ENCODE measurements at regions not wholly inside any gene's neighbourhood (a gene's known extent, or its start where the extent isn't known, plus 50 kb on each side); places are given as distances from the start of the nearest gene placed in this dataset.

GRCh38 chr1:201639826-201640225 is 100.9 kb downstream of the NAV1 start:
- no peaks in the 10 kb centered on the region for H3K9me2 ChIP-seq (ENCODE audit: insufficient read depth)
- no peaks in the 10 kb centered on the region for H3K79me2 ChIP-seq (ENCODE audit: insufficient read depth, low read length)
- H3K27me3 ChIP-seq (ENCODE audit: insufficient read depth, low read length), result peaks cover 6% of the 10 kb centered on the region; the same call in 1 of the 2 replicates
- POLR2A ChIA-PET, result no interaction called here
- RAD21 ChIA-PET (ENCODE audit: low non-redundant PET in 1 of 2, low total read pairs in 2 of 2, uncharacterized antibody in 2 of 2, unreplicated experiment in 2 of 2), result no interaction called here
- TF ChIP-seq ELF1 (IDR thresholded peaks at IDR 0.05; ENCODE audit: borderline replicate concordance, low read depth), result no peak
- no peak for TF ChIP-seq EZH2 (IDR thresholded peaks at IDR 0.05)
- TF ChIP-seq, protein P1, sequence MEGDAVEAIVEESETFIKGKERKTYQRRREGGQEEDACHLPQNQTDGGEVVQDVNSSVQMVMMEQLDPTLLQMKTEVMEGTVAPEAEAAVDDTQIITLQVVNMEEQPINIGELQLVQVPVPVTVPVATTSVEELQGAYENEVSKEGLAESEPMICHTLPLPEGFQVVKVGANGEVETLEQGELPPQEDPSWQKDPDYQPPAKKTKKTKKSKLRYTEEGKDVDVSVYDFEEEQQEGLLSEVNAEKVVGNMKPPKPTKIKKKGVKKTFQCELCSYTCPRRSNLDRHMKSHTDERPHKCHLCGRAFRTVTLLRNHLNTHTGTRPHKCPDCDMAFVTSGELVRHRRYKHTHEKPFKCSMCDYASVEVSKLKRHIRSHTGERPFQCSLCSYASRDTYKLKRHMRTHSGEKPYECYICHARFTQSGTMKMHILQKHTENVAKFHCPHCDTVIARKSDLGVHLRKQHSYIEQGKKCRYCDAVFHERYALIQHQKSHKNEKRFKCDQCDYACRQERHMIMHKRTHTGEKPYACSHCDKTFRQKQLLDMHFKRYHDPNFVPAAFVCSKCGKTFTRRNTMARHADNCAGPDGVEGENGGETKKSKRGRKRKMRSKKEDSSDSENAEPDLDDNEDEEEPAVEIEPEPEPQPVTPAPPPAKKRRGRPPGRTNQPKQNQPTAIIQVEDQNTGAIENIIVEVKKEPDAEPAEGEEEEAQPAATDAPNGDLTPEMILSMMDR (IDR thresholded peaks at IDR 0.05 in 2 of 3, conservative IDR thresholded peaks at IDR 0.05 in 1 of 3; ENCODE audit: borderline replicate concordance in 1 of 3, insufficient read depth in 1 of 3, low read depth in 2 of 3, low read length in 2 of 3), result no peak
- TF ChIP-seq POLR2A (IDR thresholded peaks at IDR 0.05; ENCODE audit: borderline replicate concordance, extremely low read depth, insufficient read depth, insufficient read length), result no peak
- TF ChIP-seq SP1 (IDR thresholded peaks at IDR 0.05; ENCODE audit: low read depth), result no peak
- no peak for TF ChIP-seq RAD21 (IDR thresholded peaks at IDR 0.05; ENCODE audit: low read depth)
- no peak for TF ChIP-seq SIN3A (IDR thresholded peaks at IDR 0.05; ENCODE audit: low read depth)
- TF ChIP-seq ZFX (IDR thresholded peaks at IDR 0.05), result no peak
- no peak for TF ChIP-seq EGR1 (IDR thresholded peaks at IDR 0.05; ENCODE audit: low read depth)
- no peak for TF ChIP-seq CBX3 (IDR thresholded peaks at IDR 0.05; ENCODE audit: low read depth)
- TF ChIP-seq EZH2phosphoT487 (IDR thresholded peaks at IDR 0.05; ENCODE audit: borderline replicate concordance), result no peak
- no peak for TF ChIP-seq ZNF274 (IDR thresholded peaks at IDR 0.05; ENCODE audit: low read depth, low read length)
- TF ChIP-seq JUND (IDR thresholded peaks at IDR 0.05), result no peak
- TF ChIP-seq REST (IDR thresholded peaks at IDR 0.05; ENCODE audit: low read depth), result no peak
- no peak for TF ChIP-seq POLR2AphosphoS5 (IDR thresholded peaks at IDR 0.05; ENCODE audit: low read depth, low read length)
- TF ChIP-seq SRF (IDR thresholded peaks at IDR 0.05; ENCODE audit: low read depth), result no peak
- TF ChIP-seq MAX (IDR thresholded peaks at IDR 0.05), result no peak
- H3K27ac ChIP-seq (ENCODE audit: low read depth, low read length), result no peak overlapping the region
- H3K4me3 ChIP-seq (replicated peaks in 1 of 2; ENCODE audit: low read depth in 1 of 2, low read length in 2 of 2), result no peak overlapping the region
- H3K36me3 ChIP-seq (ENCODE audit: control insufficient read depth in 1 of 2, insufficient read depth in 2 of 2, low read length in 2 of 2), result no peaks in the 10 kb centered on the region
- no peak overlapping the region for H3K9ac ChIP-seq (ENCODE audit: low read length)
- no peak for ATAC-seq
- BruUV-seq (replicated peaks), result no TSS peak
- CTCF ChIA-PET, result no interaction called here
- H3K4me2 ChIP-seq (ENCODE audit: low read length), result no peak overlapping the region
- no peaks in the 10 kb centered on the region for H4K20me1 ChIP-seq (ENCODE audit: insufficient read depth)
- H3K9me3 ChIP-seq (ENCODE audit: control insufficient read depth in 1 of 2, insufficient read depth in 1 of 2, low read depth in 1 of 2, low read length in 2 of 2), result no peaks in the 10 kb centered on the region
- DNase-seq (ENCODE audit: low read depth, low spot score), result no peak
- H3K4me1 ChIP-seq (ENCODE audit: control insufficient read depth in 1 of 2, insufficient read depth in 2 of 2, low read length in 2 of 2), result no peaks in the 10 kb centered on the region
- H2AFZ ChIP-seq (ENCODE audit: low read depth, low read length, poor library complexity, severe bottlenecking), result no peak overlapping the region
- intact Hi-C loops (cut with micrococcal nuclease), result no loop called here
